ENCODE measurements at regions not wholly inside any gene's neighbourhood (a gene's known extent, or its start where the extent isn't known, plus 50 kb on each side); places are given as distances from the start of the nearest gene placed in this dataset.

- Histone ChIP-seq H3K9me3 (ENCODE audit: low read depth) (no peaks in the 10 kb centered on the region), H3K4me1 (peaks cover 9% of the 10 kb centered on the region), H4K20me1 (ENCODE audit: low read depth) (no peaks in the 10 kb centered on the region), H3K4me3 (no peak overlapping the region), H3K79me2 (ENCODE audit: low read depth) (no peaks in the 10 kb centered on the region), H3K36me3 (no peaks in the 10 kb centered on the region), H3F3A (ENCODE audit: low read depth) (peaks cover 9% of the 10 kb centered on the region), H3K27me3 (no peaks in the 10 kb centered on the region), H3K4me2 (no peak overlapping the region), H3K9ac (no peak overlapping the region), H2AFZ (replicated peaks) (no peak overlapping the region), H3K27ac (no peak overlapping the region)
- H3K4me1 Mint-ChIP-seq = peaks cover 5% of the 10 kb centered on the region
- no peak overlapping the region for H3K4me3 Mint-ChIP-seq
- H3K9me3 Mint-ChIP-seq = no peaks in the 10 kb centered on the region
- no peaks in the 10 kb centered on the region for H3K36me3 Mint-ChIP-seq
- TF ChIP-seq EZH2 (IDR thresholded peaks at IDR 0.05) (no peak), EZH2phosphoT487 (IDR thresholded peaks at IDR 0.05) (no peak), CTCF (IDR thresholded peaks at IDR 0.05) (no peak)
- DNase-seq (ENCODE audit: low spot score) = no peak
- no peak overlapping the region for H3K27ac Mint-ChIP-seq
- H3K27me3 Mint-ChIP-seq (ENCODE audit: insufficient read depth, low read depth) = peaks cover 8% of the 10 kb centered on the region
Measured at GRCh38 chr1:38115682-38116202, 69.1 kb upstream of the POU3F1 start.

GRCh38 chr1:38115226-38115625, 68.6 kb upstream of the POU3F1 start:
- Histone ChIP-seq H3K27ac (no peak overlapping the region), H3K36me3 (no peaks in the 10 kb centered on the region), H3K27me3 (no peaks in the 10 kb centered on the region), H3K79me2 (ENCODE audit: low read depth) (no peaks in the 10 kb centered on the region), H4K20me1 (ENCODE audit: low read depth) (no peaks in the 10 kb centered on the region), H3K4me2 (no peak overlapping the region), H3K9ac (no peak overlapping the region), H3K4me3 (no peak overlapping the region), H3F3A (ENCODE audit: low read depth) (peaks cover 9% of the 10 kb centered on the region), H3K4me1 (peaks cover 9% of the 10 kb centered on the region), H2AFZ (replicated peaks) (no peak overlapping the region), H3K9me3 (ENCODE audit: low read depth) (no peaks in the 10 kb centered on the region)
- Mint-ChIP-seq H3K4me1 (peaks cover 5% of the 10 kb centered on the region), H3K9me3 (no peaks in the 10 kb centered on the region), H3K36me3 (no peaks in the 10 kb centered on the region), H3K4me3 (no peak overlapping the region), H3K27ac (no peak overlapping the region), H3K27me3 (ENCODE audit: insufficient read depth, low read depth) (peaks cover 8% of the 10 kb centered on the region)
- DNase-seq (ENCODE audit: low spot score) = no peak
- TF ChIP-seq EZH2phosphoT487 (IDR thresholded peaks at IDR 0.05) = no peak
- no peak for TF ChIP-seq CTCF (IDR thresholded peaks at IDR 0.05)
- TF ChIP-seq EZH2 (IDR thresholded peaks at IDR 0.05) = no peak

GRCh38 chr1:38114241-38115026, 67.8 kb upstream of the POU3F1 start:
- Histone ChIP-seq H4K20me1 (ENCODE audit: low read depth) (no peaks in the 10 kb centered on the region), H3K9me3 (ENCODE audit: low read depth) (no peaks in the 10 kb centered on the region), H3K4me3 (no peak overlapping the region), H3F3A (ENCODE audit: low read depth) (peaks cover 9% of the 10 kb centered on the region), H3K27me3 (no peaks in the 10 kb centered on the region), H3K9ac (no peak overlapping the region), H3K4me1 (peaks cover 9% of the 10 kb centered on the region), H3K36me3 (no peaks in the 10 kb centered on the region), H2AFZ (replicated peaks) (no peak overlapping the region), H3K4me2 (no peak overlapping the region), H3K79me2 (ENCODE audit: low read depth) (no peaks in the 10 kb centered on the region), H3K27ac (no peak overlapping the region)
- peaks cover 5% of the 10 kb centered on the region for H3K4me1 Mint-ChIP-seq
- peaks cover 7% of the 10 kb centered on the region for H3K27me3 Mint-ChIP-seq (ENCODE audit: insufficient read depth, low read depth)
- no peak overlapping the region for H3K27ac Mint-ChIP-seq
- no peaks in the 10 kb centered on the region for H3K36me3 Mint-ChIP-seq
- TF ChIP-seq CTCF (IDR thresholded peaks at IDR 0.05) (no peak), EZH2 (IDR thresholded peaks at IDR 0.05) (no peak), EZH2phosphoT487 (IDR thresholded peaks at IDR 0.05) (no peak)
- no peak for DNase-seq (ENCODE audit: low spot score)
- no peak overlapping the region for H3K4me3 Mint-ChIP-seq
- H3K9me3 Mint-ChIP-seq = no peaks in the 10 kb centered on the region
